Esophagus muscularis mucosa (tissue), 4 donors: ENCODE measurements at regions not wholly inside any gene's neighbourhood (a gene's known extent, or its start where the extent isn't known, plus 50 kb on each side); places are given as distances from the start of the nearest gene placed in this dataset.

Experiments used
- DNase-seq: peaks from one replicate; pipeline ENCODE4 v3.0.0-alpha.2; 2017; ENCODE audit errors: extremely low spot score
- H3K27ac ChIP-seq, 4 donors: fragments of 200-600 bp; sonication (generic); replicated peaks in 1 of 4; 1 replicate in 3 of 4; 2 replicates in 1 of 4; pipeline ENCODE4 v1.5.1; 2016 to 2019; ENCODE audit warnings: mild to moderate bottlenecking in 1 of 4
- H3K27me3 ChIP-seq, 4 donors: fragments of 200-600 bp; sonication (generic); one replicate each; pipeline versions ENCODE4 v1.5.1 to v1.6.0; 2016 to 2019
- H3K36me3 ChIP-seq, 4 donors: fragments of 200-600 bp; sonication (generic); one replicate each; pipeline ENCODE4 v1.5.1; 2016 to 2019
- H3K4me1 ChIP-seq, 4 donors: fragments of 200-600 bp; sonication (generic); one replicate each; pipeline ENCODE4 v1.5.1; 2016 to 2019
- H3K4me3 ChIP-seq, 4 donors: fragments of 200-600 bp; sonication (generic); 1 replicate in 2 of 4; 2 replicates in 2 of 4; pipeline ENCODE4 v1.5.1; 2016 to 2019; ENCODE audit warnings: mild to moderate bottlenecking in 4 of 4, moderate library complexity in 1 of 4
- H3K9me3 ChIP-seq, 4 donors: fragments of 200-600 bp; sonication (generic); 1 replicate in 3 of 4; 2 replicates in 1 of 4; pipeline ENCODE4 v1.5.1; 2016 to 2019
- CTCF ChIP-seq, 3 experiments: fragments of 200-600 bp in 2 of 3; fragments of 450-650 bp in 1 of 3; sonication (generic) in 2 of 3; IDR thresholded peaks; one replicate each; pipeline ENCODE4 v1.5.1; 2017 to 2019; ENCODE audit warnings: antibody characterized with exemption in 3 of 3, mild to moderate bottlenecking in 2 of 3, moderate library complexity in 1 of 3
- EP300 ChIP-seq: sonication (generic); formaldehyde crosslinking; IDR thresholded peaks from one replicate; pipeline ENCODE4 v1.6.1; 2017; ENCODE audit warnings: antibody characterized with exemption
- POLR2A ChIP-seq: fragments of 450-650 bp; IDR thresholded peaks from one replicate; pipeline ENCODE4 v1.6.1; 2017; ENCODE audit warnings: antibody characterized with exemption, moderate library complexity, mild to moderate bottlenecking, low read depth
- POLR2AphosphoS5 ChIP-seq, 2 donors: sonication (generic); formaldehyde crosslinking; IDR thresholded peaks; one replicate each; pipeline ENCODE4 v1.6.1; 2017; ENCODE audit warnings: antibody characterized with exemption in 2 of 2
- WGBS: methylation state at CpG from one replicate; pipeline ENCODE4 v1.1.5; 2018; 5-methylcytosine and 5-hydroxymethylcytosine counted together
- intact Hi-C: fragments of 100-400 bp; cut with DNase I; formaldehyde crosslinking; loops from one replicate; pipeline ENCODE4 v1.15.1; 2023

- intact Hi-C loops: no loop called here
- DNase-seq: no peak
- no peak overlapping the region for H3K4me3 ChIP-seq
Measured at GRCh38 chr1:73092383-73092782, 810.0 kb upstream of the NEGR1 start.

GRCh38 chr1:73066866-73067265 lies 784.5 kb upstream of the NEGR1 start:
- peaks cover 0 to 6% (median 3%) of the 10 kb centered on the region in 4 donors for H3K4me1 ChIP-seq
- H3K4me3 ChIP-seq: no peak overlapping the region
- 54% methylated on average over 3 of the region's 3 CpGs for WGBS
- H3K27me3 ChIP-seq: no peaks in the 10 kb centered on the region
- no peak for DNase-seq
- no peaks in the 10 kb centered on the region for H3K9me3 ChIP-seq
- H3K36me3 ChIP-seq: no peaks in the 10 kb centered on the region
- intact Hi-C loops: no loop called here
- no peak overlapping the region for H3K27ac ChIP-seq
- TF ChIP-seq CTCF (IDR thresholded peaks at IDR 0.05): no peak
- TF ChIP-seq EP300: no peak
- no peak for TF ChIP-seq POLR2AphosphoS5 (IDR thresholded peaks at IDR 0.05)
- TF ChIP-seq POLR2A: no peak

More at GRCh38 chr1:73092383-73092782, 810.0 kb upstream of the NEGR1 start:
- peaks cover 0 to 6% (median 0%) of the 10 kb centered on the region in 4 donors for H3K9me3 ChIP-seq
- TF ChIP-seq POLR2A (no peak), CTCF (IDR thresholded peaks at IDR 0.05) (no peak), EP300 (no peak), POLR2AphosphoS5 (IDR thresholded peaks at IDR 0.05) (no peak)
- H3K27ac ChIP-seq: no peak overlapping the region
- no peaks in the 10 kb centered on the region for H3K36me3 ChIP-seq
- no peaks in the 10 kb centered on the region for H3K27me3 ChIP-seq
- H3K4me1 ChIP-seq: no peaks in the 10 kb centered on the region

- WGBS: 18% methylated on average over 9 of the region's 9 CpGs
- H3K9me3 ChIP-seq: no peaks in the 10 kb centered on the region
- no peak overlapping the region for H3K4me3 ChIP-seq
- H3K4me1 ChIP-seq: peaks cover 0 to 6% (median 3%) of the 10 kb centered on the region in 4 donors
- no peaks in the 10 kb centered on the region for H3K27me3 ChIP-seq
- no peak for DNase-seq
- no peak overlapping the region for H3K27ac ChIP-seq
- no peaks in the 10 kb centered on the region for H3K36me3 ChIP-seq
- intact Hi-C loops: no loop called here
- TF ChIP-seq CTCF (IDR thresholded peaks at IDR 0.05) (no peak), EP300 (no peak), POLR2AphosphoS5 (IDR thresholded peaks at IDR 0.05) (no peak), POLR2A (no peak)
Measured at GRCh38 chr1:73065339-73066041, 783.2 kb upstream of the NEGR1 start.

GRCh38 chr1:73056826-73057225 lies 774.5 kb upstream of the NEGR1 start:
- Histone ChIP-seq H3K27ac (no peak overlapping the region), H3K9me3 (no peaks in the 10 kb centered on the region), H3K27me3 (no peaks in the 10 kb centered on the region), H3K36me3 (no peaks in the 10 kb centered on the region), H3K4me1 (no peaks in the 10 kb centered on the region), H3K4me3 (no peak overlapping the region)
- intact Hi-C loops: no loop called here
- 86% methylated on average over 1 of the region's 1 CpG for WGBS
- TF ChIP-seq CTCF (IDR thresholded peaks at IDR 0.05): no peak
- TF ChIP-seq EP300: no peak
- no peak for TF ChIP-seq POLR2A
- TF ChIP-seq POLR2AphosphoS5 (IDR thresholded peaks at IDR 0.05): no peak
- no peak for DNase-seq
